Right cardiac atrium (tissue), 5 donors: ENCODE measurements at regions not wholly inside any gene's neighbourhood (a gene's known extent, or its start where the extent isn't known, plus 50 kb on each side); places are given as distances from the start of the nearest gene placed in this dataset.

Experiments
- ATAC-seq, 2 donors: fragments of 200-7000 bp; cut with Tn5 transposase; one replicate each; pipeline versions ENCODE4 v1.8.0 to v1.9.1; 2020; ENCODE audit warnings: moderate library complexity in 2 of 2, mild to moderate bottlenecking in 1 of 2
- DNase-seq, 3 donors: peaks; one replicate each; pipeline ENCODE4 v3.0.0-alpha.2; 2020
- H3K27ac ChIP-seq: one replicate; pipeline ENCODE4 v1.5.1; 2013; ENCODE audit warnings: mild to moderate bottlenecking, low read length, control low read depth, moderate library complexity
- H3K27me3 ChIP-seq: one replicate; pipeline ENCODE4 v1.6.1; 2013; ENCODE audit not compliant: control insufficient read depth, insufficient read depth
- H3K4me1 ChIP-seq: one replicate; pipeline ENCODE4 v1.6.1; 2013; ENCODE audit warnings: low read length; ENCODE audit not compliant: control insufficient read depth, insufficient read depth
- H3K4me3 ChIP-seq: one replicate; pipeline ENCODE4 v1.5.1; 2013; ENCODE audit warnings: low read length, control low read depth
- H3K9me3 ChIP-seq: one replicate; pipeline ENCODE4 v1.6.1; 2013; ENCODE audit warnings: low read length; ENCODE audit not compliant: control insufficient read depth
- whole genome bisulfite sequencing: extraction: QIAGEN DNeasy Blood & Tissue Kit; methylation state at CpG from one replicate; pipeline ENCODE4 v1.1.7; 2013; 5-methylcytosine and 5-hydroxymethylcytosine counted together
- intact Hi-C, 4 donors: fragments of 100-400 bp; cut with DNase I; formaldehyde crosslinking; loops; one replicate each; pipeline versions ENCODE4 v1.11.0 to v1.14.0; 2022 to 2023
- donor health status: healthy with polysubstance abuse.
- donor health status: DM: no; HTN: yes; CAD: no.
- donor health status: DM: no; HTN: no; CAD: no.
- donor health status: DM: no; HTN: yes; CAD: no; lungs with severe emphysema.
- donor health status: DM: yes; HTN: yes; CAD: no.

DNA sequence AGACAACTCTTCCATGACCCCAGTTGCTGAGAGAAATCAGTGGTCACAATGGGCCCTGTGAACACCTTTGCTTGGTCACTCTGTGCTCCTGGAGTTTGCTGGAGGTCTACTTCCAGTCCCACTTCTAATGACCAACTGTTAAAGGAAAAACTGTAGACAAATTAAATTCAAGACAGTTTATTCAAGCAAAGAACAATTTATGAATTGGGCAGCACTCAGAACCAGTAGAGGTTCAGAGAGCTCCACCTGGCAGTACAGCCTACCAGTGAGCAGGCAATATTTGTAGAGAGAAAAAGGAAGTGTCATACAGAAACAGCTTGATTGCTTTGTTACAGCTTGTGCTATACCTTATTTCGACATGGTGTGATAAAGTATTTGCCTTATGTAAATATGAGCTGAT is 116.5 kb downstream of the HS3ST3B1 start:
- no peaks in the 10 kb centered on the region for H3K9me3 ChIP-seq
- ATAC-seq (no peak), DNase-seq (no peak)
- intact Hi-C loops = no loop called here
- H3K4me1 ChIP-seq = no peaks in the 10 kb centered on the region
- no peak overlapping the region for H3K4me3 ChIP-seq
- no peaks in the 10 kb centered on the region for H3K27me3 ChIP-seq
- H3K27ac ChIP-seq = no peak overlapping the region
- WGBS = 71% methylated on average over 1 of the region's 1 CpG

DNA sequence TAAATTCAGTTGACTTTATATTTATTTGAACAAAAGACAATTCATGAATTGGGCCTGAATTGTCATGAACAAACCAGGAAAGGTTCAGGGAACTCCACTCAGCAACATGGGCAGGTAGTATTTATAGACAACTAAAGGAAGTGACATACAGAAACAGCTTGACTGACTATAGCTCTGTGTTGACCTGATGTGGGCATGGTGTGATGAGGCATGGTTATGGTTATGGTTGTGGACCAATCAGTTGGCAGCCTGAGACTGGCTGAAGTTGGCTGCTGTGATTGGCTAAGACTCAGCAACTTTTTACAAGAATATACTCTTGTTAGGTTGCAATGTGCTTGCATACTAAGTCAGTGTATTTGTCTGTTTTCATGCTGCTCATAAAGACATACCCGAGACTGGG is 108.4 kb downstream of the HS3ST3B1 start:
- intact Hi-C loops = no loop called here
- no peaks in the 10 kb centered on the region for H3K27me3 ChIP-seq
- WGBS = 70% methylated on average over 1 of the region's 1 CpG

DNA sequence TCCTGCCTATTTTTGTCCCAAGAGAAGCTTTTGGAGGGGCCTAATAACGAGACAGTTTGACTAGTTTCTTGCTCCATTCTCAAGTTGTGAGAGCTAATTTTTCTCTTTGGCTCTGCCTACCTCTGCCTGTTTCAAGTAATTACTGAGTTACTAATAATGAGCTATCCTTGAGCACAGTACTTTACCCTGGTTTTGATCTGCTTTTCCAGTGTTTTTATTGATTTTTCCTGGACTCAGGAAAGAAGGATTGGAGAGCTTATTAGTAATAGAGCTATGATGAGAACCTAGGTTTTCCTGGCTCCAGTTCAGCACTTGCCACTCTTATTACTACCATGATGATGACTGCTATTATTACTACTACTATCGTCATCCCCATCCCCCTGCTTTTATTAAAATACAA is 106.7 kb downstream of the HS3ST3B1 start:
- 67% methylated on average over 2 of the region's 2 CpGs for WGBS
- intact Hi-C loops = no loop called here

More for the DNA sequence above, 108.4 kb downstream of the HS3ST3B1 start:
- Histone ChIP-seq H3K4me1 (no peaks in the 10 kb centered on the region), H3K27ac (no peak overlapping the region), H3K9me3 (no peaks in the 10 kb centered on the region), H3K4me3 (no peak overlapping the region)
- ATAC-seq = no peak
- no peak for DNase-seq

GRCh38 chr17:14405189-14405588 is 104.3 kb downstream of the HS3ST3B1 start:
- 81% methylated on average over 4 of the region's 4 CpGs for WGBS
- intact Hi-C loops = no loop called here
- Histone ChIP-seq H3K4me3 (no peak overlapping the region), H3K27ac (no peak overlapping the region), H3K27me3 (no peaks in the 10 kb centered on the region), H3K9me3 (no peaks in the 10 kb centered on the region), H3K4me1 (no peaks in the 10 kb centered on the region)
- no peak for DNase-seq
- ATAC-seq = no peak

More for the DNA sequence above, 106.7 kb downstream of the HS3ST3B1 start:
- H3K27ac ChIP-seq = no peak overlapping the region
- H3K4me3 ChIP-seq = no peak overlapping the region
- H3K9me3 ChIP-seq = no peaks in the 10 kb centered on the region
- H3K4me1 ChIP-seq = no peaks in the 10 kb centered on the region
- H3K27me3 ChIP-seq = no peaks in the 10 kb centered on the region
- ATAC-seq (no peak), DNase-seq (no peak)
